GM23338 (cell line): ENCODE measurements at regions not wholly inside any gene's neighbourhood (a gene's known extent, or its start where the extent isn't known, plus 50 kb on each side); places are given as distances from the start of the nearest gene placed in this dataset.

Experiments
- ATAC-seq: fragments of 200-7000 bp; cut with Tn5 transposase; 3 replicates; pipeline ENCODE4 v1.9.1; 2020
- DNase-seq: peaks from one replicate; pipeline ENCODE4 v3.0.0-alpha.2; 2015; ENCODE audit warnings: low spot score
- H2AFZ ChIP-seq: fragments of 200-600 bp; sonication (generic); 2 replicates; pipeline ENCODE4 v1.8.0; 2016; ENCODE audit warnings: antibody characterized with exemption, mild to moderate bottlenecking, moderate library complexity
- H3F3A ChIP-seq: fragments of 200-600 bp; sonication (generic); replicated peaks from 2 replicates; pipeline ENCODE4 v1.8.0; 2017; ENCODE audit warnings: antibody characterized with exemption, mixed run types, low read depth
- H3K27ac ChIP-seq: fragments of 200-600 bp; sonication (generic); 2 replicates; pipeline ENCODE4 v1.6.1; 2016; ENCODE audit warnings: low read depth
- H3K27me3 ChIP-seq: fragments of 200-600 bp; sonication (generic); 2 replicates; pipeline ENCODE4 v1.8.0; 2016; ENCODE audit warnings: mild to moderate bottlenecking, mixed run types, moderate library complexity; ENCODE audit not compliant: insufficient read depth
- H3K36me3 ChIP-seq: fragments of 200-600 bp; sonication (generic); 2 replicates; pipeline ENCODE4 v1.8.0; 2016; ENCODE audit warnings: mild to moderate bottlenecking; ENCODE audit not compliant: insufficient read depth
- H3K4me1 ChIP-seq: fragments of 200-600 bp; sonication (generic); 2 replicates; pipeline ENCODE4 v1.8.0; 2016; ENCODE audit warnings: mild to moderate bottlenecking, moderate library complexity; ENCODE audit not compliant: insufficient read depth
- H3K4me2 ChIP-seq: fragments of 200-600 bp; sonication (generic); 2 replicates; pipeline ENCODE4 v1.7.1; 2017; ENCODE audit warnings: mixed run types
- H3K4me3 ChIP-seq: fragments of 200-600 bp; sonication (generic); 2 replicates; pipeline ENCODE4 v1.6.1; 2016; ENCODE audit warnings: mixed run types
- H3K79me2 ChIP-seq: fragments of 200-600 bp; sonication (generic); replicated peaks from 2 replicates; pipeline ENCODE4 v1.8.0; 2017; ENCODE audit warnings: mild to moderate bottlenecking; ENCODE audit not compliant: insufficient read depth
- H3K9me2 ChIP-seq: fragments of 200-600 bp; sonication (generic); 2 replicates; pipeline ENCODE4 v1.8.0; 2017; ENCODE audit not compliant: insufficient read depth
- H4K20me1 ChIP-seq: fragments of 200-600 bp; sonication (generic); replicated peaks from 2 replicates; pipeline ENCODE4 v1.8.0; 2017; ENCODE audit warnings: mild to moderate bottlenecking; ENCODE audit not compliant: insufficient read depth
- H3K27ac Mint-ChIP-seq: 2 replicates; pipeline ENCODE4 v1.8.0; 2020; ENCODE audit warnings: inconsistent platforms, mild to moderate bottlenecking, moderate library complexity, mixed read lengths
- H3K27me3 Mint-ChIP-seq: 3 replicates; pipeline ENCODE4 v1.8.0; 2022; ENCODE audit warnings: low read depth, mild to moderate bottlenecking, moderate library complexity, mixed read lengths, inconsistent platforms; ENCODE audit not compliant: insufficient read depth, poor library complexity
- H3K36me3 Mint-ChIP-seq: 3 replicates; pipeline ENCODE4 v1.8.0; 2021; ENCODE audit warnings: low read depth, mild to moderate bottlenecking, inconsistent platforms, moderate library complexity, mixed read lengths
- H3K4me1 Mint-ChIP-seq: 3 replicates; pipeline ENCODE4 v1.8.0; 2020; ENCODE audit warnings: mild to moderate bottlenecking, inconsistent platforms, mixed read lengths
- H3K4me3 Mint-ChIP-seq: 3 replicates; pipeline ENCODE4 v1.8.0; 2021; ENCODE audit warnings: moderate library complexity, mild to moderate bottlenecking, inconsistent platforms, mixed read lengths
- H3K9me3 Mint-ChIP-seq: 3 replicates; pipeline ENCODE4 v1.8.0; 2020; ENCODE audit warnings: moderate library complexity, mild to moderate bottlenecking, inconsistent platforms, mixed read lengths
- CREB1 ChIP-seq: fragments of 250-450 bp; sonication (Bioruptor Pico); IDR thresholded peaks from 2 replicates; pipeline ENCODE4 v1.5.0; 2020; ENCODE audit warnings: low read depth, mild to moderate bottlenecking, moderate library complexity
- EZH2 ChIP-seq: fragments of 200-600 bp; sonication (generic); IDR thresholded peaks from one replicate; pipeline ENCODE4 v1.8.0; 2017; ENCODE audit warnings: antibody characterized with exemption, mild to moderate bottlenecking, low read depth; ENCODE audit not compliant: unreplicated experiment
- NANOG ChIP-seq: IDR thresholded peaks from 2 replicates; pipeline ENCODE4 v1.6.1; 2016; ENCODE audit warnings: antibody characterized with exemption, borderline replicate concordance
- POLR2AphosphoS5 ChIP-seq: IDR thresholded peaks from 2 replicates; pipeline ENCODE4 v1.6.1; 2016; ENCODE audit warnings: antibody characterized with exemption, low read depth
- STAT1 ChIP-seq: IDR thresholded peaks from one replicate; pipeline ENCODE4 v1.6.1; 2016; ENCODE audit warnings: antibody characterized with exemption; ENCODE audit not compliant: unreplicated experiment
- ZNF114 ChIP-seq: fragments of 250-450 bp; sonication (Bioruptor Pico); IDR thresholded peaks from 2 replicates; pipeline ENCODE4 v1.5.0; 2020; ENCODE audit warnings: mild to moderate bottlenecking, moderate library complexity
- ZNF331 ChIP-seq: fragments of 250-450 bp; sonication (Bioruptor Pico); IDR thresholded peaks from 2 replicates; pipeline ENCODE4 v1.5.0; 2020; ENCODE audit warnings: low read depth, mild to moderate bottlenecking, moderate library complexity
- TF ChIP-seq, protein P1 (sequence below): fragments of 250-450 bp; sonication (Bioruptor Pico); IDR thresholded peaks from 2 replicates; pipeline ENCODE4 v1.5.0; 2020; ENCODE audit warnings: mild to moderate bottlenecking, moderate library complexity
- TF ChIP-seq, protein P2 (sequence below), 2 experiments: fragments of 200-600 bp in 1 of 2; sonication (generic) in 1 of 2; conservative IDR thresholded peaks; 2 replicates each; pipeline versions ENCODE4 v1.5.1 to v1.6.1; 2016 to 2017; ENCODE audit warnings: antibody characterized with exemption in 2 of 2, low read depth in 2 of 2, mild to moderate bottlenecking in 2 of 2, moderate library complexity in 1 of 2
- TF ChIP-seq, protein P3 (sequence below): IDR thresholded peaks from 2 replicates; pipeline ENCODE4 v1.6.1; 2016; ENCODE audit warnings: antibody characterized with exemption
- TF ChIP-seq, protein P4 (sequence below): IDR thresholded peaks from one replicate; pipeline ENCODE4 v1.6.1; 2018; ENCODE audit warnings: antibody characterized with exemption; ENCODE audit not compliant: unreplicated experiment

DNA sequence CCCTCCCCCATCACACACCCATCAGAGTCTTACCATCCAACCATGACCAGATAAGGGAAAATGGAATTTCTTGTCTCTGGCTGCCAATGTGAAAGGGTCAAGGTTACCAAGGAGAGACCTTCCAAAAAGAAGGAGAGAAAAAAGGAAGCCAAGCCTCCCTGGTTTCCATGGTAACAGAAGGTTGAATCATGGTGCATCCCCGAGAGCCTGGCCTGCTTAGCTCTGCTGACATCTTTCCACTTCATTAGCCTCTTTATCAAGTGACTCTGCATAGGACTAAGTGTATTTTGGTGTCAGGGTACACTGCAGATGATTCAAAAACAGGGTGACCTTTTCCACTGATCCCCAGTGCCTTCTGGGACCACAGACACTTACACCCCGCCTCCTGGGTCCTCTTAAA is 225.7 kb upstream of the PPP2R3A start (continued):
- TF ChIP-seq, protein P1, sequence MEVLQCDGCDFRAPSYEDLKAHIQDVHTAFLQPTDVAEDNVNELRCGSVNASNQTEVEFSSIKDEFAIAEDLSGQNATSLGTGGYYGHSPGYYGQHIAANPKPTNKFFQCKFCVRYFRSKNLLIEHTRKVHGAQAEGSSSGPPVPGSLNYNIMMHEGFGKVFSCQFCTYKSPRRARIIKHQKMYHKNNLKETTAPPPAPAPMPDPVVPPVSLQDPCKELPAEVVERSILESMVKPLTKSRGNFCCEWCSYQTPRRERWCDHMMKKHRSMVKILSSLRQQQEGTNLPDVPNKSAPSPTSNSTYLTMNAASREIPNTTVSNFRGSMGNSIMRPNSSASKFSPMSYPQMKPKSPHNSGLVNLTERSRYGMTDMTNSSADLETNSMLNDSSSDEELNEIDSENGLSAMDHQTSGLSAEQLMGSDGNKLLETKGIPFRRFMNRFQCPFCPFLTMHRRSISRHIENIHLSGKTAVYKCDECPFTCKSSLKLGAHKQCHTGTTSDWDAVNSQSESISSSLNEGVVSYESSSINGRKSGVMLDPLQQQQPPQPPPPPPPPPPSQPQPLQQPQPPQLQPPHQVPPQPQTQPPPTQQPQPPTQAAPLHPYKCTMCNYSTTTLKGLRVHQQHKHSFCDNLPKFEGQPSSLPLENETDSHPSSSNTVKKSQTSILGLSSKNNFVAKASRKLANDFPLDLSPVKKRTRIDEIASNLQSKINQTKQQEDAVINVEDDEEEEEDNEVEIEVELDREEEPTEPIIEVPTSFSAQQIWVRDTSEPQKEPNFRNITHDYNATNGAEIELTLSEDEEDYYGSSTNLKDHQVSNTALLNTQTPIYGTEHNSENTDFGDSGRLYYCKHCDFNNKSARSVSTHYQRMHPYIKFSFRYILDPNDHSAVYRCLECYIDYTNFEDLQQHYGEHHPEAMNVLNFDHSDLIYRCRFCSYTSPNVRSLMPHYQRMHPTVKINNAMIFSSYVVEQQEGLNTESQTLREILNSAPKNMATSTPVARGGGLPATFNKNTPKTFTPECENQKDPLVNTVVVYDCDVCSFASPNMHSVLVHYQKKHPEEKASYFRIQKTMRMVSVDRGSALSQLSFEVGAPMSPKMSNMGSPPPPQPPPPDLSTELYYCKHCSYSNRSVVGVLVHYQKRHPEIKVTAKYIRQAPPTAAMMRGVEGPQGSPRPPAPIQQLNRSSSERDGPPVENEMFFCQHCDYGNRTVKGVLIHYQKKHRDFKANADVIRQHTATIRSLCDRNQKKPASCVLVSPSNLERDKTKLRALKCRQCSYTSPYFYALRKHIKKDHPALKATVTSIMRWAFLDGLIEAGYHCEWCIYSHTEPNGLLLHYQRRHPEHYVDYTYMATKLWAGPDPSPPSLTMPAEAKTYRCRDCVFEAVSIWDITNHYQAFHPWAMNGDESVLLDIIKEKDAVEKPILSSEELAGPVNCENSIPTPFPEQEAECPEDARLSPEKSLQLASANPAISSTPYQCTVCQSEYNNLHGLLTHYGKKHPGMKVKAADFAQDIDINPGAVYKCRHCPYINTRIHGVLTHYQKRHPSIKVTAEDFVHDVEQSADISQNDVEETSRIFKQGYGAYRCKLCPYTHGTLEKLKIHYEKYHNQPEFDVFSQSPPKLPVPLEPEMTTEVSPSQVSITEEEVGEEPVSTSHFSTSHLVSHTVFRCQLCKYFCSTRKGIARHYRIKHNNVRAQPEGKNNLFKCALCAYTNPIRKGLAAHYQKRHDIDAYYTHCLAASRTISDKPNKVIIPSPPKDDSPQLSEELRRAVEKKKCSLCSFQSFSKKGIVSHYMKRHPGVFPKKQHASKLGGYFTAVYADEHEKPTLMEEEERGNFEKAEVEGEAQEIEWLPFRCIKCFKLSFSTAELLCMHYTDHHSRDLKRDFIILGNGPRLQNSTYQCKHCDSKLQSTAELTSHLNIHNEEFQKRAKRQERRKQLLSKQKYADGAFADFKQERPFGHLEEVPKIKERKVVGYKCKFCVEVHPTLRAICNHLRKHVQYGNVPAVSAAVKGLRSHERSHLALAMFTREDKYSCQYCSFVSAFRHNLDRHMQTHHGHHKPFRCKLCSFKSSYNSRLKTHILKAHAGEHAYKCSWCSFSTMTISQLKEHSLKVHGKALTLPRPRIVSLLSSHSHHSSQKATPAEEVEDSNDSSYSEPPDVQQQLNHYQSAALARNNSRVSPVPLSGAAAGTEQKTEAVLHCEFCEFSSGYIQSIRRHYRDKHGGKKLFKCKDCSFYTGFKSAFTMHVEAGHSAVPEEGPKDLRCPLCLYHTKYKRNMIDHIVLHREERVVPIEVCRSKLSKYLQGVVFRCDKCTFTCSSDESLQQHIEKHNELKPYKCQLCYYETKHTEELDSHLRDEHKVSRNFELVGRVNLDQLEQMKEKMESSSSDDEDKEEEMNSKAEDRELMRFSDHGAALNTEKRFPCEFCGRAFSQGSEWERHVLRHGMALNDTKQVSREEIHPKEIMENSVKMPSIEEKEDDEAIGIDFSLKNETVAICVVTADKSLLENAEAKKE = no peak
- TF ChIP-seq EZH2 (no peak), CREB1 (CRISPR knock-in tag) (no peak)
- TF ChIP-seq, protein P2, sequence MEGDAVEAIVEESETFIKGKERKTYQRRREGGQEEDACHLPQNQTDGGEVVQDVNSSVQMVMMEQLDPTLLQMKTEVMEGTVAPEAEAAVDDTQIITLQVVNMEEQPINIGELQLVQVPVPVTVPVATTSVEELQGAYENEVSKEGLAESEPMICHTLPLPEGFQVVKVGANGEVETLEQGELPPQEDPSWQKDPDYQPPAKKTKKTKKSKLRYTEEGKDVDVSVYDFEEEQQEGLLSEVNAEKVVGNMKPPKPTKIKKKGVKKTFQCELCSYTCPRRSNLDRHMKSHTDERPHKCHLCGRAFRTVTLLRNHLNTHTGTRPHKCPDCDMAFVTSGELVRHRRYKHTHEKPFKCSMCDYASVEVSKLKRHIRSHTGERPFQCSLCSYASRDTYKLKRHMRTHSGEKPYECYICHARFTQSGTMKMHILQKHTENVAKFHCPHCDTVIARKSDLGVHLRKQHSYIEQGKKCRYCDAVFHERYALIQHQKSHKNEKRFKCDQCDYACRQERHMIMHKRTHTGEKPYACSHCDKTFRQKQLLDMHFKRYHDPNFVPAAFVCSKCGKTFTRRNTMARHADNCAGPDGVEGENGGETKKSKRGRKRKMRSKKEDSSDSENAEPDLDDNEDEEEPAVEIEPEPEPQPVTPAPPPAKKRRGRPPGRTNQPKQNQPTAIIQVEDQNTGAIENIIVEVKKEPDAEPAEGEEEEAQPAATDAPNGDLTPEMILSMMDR (conservative IDR thresholded peaks at IDR 0.05; ENCODE audit: low read depth in 2 of 2) = no peak

DNA sequence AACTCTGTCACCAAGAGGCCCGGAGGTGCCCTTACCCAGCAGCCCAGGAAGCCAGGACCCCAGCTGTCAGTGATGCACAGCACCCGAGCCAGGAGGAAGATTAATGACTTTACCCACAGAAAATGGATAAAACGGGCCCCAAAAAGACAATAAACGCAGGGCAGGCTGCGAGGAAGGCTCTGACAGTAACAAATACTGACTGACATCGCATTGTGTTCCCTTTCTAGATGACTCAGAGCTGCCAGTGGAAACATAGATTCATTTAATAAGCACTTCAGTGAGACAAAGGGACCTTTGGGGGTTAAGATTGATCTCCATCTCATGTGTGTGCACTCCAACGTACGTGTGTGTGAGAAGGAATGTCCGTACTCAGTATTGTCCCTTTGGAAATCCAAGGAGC is 225.3 kb upstream of the PPP2R3A start:
- H3K4me1 ChIP-seq = peaks cover 10% of the 10 kb centered on the region
- ATAC-seq = no peak
- H3K4me3 Mint-ChIP-seq = no peak overlapping the region
- no peaks in the 10 kb centered on the region for H3F3A ChIP-seq
- peak overlapping the region; percentile 38 for H2AFZ ChIP-seq
- H3K4me1 Mint-ChIP-seq = peaks cover 5% of the 10 kb centered on the region; the same call in 2 of the 3 replicates
- H3K79me2 ChIP-seq = no peaks in the 10 kb centered on the region
- H3K9me3 Mint-ChIP-seq = peaks cover 9% of the 10 kb centered on the region
- H4K20me1 ChIP-seq = no peaks in the 10 kb centered on the region
- DNase-seq = no peak
- no peak overlapping the region for H3K27ac ChIP-seq
- no peaks in the 10 kb centered on the region for H3K36me3 ChIP-seq
- no peak overlapping the region for H3K27ac Mint-ChIP-seq
- 0 out of 2 replicates have a peak, but pooled peaks cover 4% of the 10 kb centered on the region for H3K9me2 ChIP-seq
- H3K4me2 ChIP-seq = no peak overlapping the region
- H3K36me3 Mint-ChIP-seq = no peaks in the 10 kb centered on the region; the same call in 2 of the 3 replicates
- no peak overlapping the region for H3K4me3 ChIP-seq
- H3K27me3 Mint-ChIP-seq = no peaks in the 10 kb centered on the region
- H3K27me3 ChIP-seq = no peaks in the 10 kb centered on the region
- no peak for TF ChIP-seq CREB1 (CRISPR knock-in tag)
- TF ChIP-seq ZNF114 (CRISPR knock-in tag) = no peak
- no peak for TF ChIP-seq POLR2AphosphoS5
- TF ChIP-seq, protein P3, sequence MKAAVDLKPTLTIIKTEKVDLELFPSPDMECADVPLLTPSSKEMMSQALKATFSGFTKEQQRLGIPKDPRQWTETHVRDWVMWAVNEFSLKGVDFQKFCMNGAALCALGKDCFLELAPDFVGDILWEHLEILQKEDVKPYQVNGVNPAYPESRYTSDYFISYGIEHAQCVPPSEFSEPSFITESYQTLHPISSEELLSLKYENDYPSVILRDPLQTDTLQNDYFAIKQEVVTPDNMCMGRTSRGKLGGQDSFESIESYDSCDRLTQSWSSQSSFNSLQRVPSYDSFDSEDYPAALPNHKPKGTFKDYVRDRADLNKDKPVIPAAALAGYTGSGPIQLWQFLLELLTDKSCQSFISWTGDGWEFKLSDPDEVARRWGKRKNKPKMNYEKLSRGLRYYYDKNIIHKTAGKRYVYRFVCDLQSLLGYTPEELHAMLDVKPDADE = no peak
- no peak for TF ChIP-seq EZH2
- no peak for TF ChIP-seq STAT1
- no peak for TF ChIP-seq ZNF331
- TF ChIP-seq, protein P4, sequence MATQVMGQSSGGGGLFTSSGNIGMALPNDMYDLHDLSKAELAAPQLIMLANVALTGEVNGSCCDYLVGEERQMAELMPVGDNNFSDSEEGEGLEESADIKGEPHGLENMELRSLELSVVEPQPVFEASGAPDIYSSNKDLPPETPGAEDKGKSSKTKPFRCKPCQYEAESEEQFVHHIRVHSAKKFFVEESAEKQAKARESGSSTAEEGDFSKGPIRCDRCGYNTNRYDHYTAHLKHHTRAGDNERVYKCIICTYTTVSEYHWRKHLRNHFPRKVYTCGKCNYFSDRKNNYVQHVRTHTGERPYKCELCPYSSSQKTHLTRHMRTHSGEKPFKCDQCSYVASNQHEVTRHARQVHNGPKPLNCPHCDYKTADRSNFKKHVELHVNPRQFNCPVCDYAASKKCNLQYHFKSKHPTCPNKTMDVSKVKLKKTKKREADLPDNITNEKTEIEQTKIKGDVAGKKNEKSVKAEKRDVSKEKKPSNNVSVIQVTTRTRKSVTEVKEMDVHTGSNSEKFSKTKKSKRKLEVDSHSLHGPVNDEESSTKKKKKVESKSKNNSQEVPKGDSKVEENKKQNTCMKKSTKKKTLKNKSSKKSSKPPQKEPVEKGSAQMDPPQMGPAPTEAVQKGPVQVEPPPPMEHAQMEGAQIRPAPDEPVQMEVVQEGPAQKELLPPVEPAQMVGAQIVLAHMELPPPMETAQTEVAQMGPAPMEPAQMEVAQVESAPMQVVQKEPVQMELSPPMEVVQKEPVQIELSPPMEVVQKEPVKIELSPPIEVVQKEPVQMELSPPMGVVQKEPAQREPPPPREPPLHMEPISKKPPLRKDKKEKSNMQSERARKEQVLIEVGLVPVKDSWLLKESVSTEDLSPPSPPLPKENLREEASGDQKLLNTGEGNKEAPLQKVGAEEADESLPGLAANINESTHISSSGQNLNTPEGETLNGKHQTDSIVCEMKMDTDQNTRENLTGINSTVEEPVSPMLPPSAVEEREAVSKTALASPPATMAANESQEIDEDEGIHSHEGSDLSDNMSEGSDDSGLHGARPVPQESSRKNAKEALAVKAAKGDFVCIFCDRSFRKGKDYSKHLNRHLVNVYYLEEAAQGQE = no peak
- TF ChIP-seq NANOG = no peak
